Lower lobe of right lung (tissue), 2 donors: ENCODE measurements at regions not wholly inside any gene's neighbourhood (a gene's known extent, or its start where the extent isn't known, plus 50 kb on each side); places are given as distances from the start of the nearest gene placed in this dataset.

ENCODE experiments used
- ATAC-seq, 2 donors: fragments of 200-7000 bp; cut with Tn5 transposase; one replicate each; pipeline ENCODE4 v1.9.1; 2020 to 2022; ENCODE audit warnings: mild to moderate bottlenecking in 2 of 2, moderate library complexity in 2 of 2
- DNase-seq: peaks from one replicate; pipeline ENCODE4 v3.0.0-alpha.2; 2020
- H3K27ac ChIP-seq: fragments of 200-600 bp; one replicate; pipeline ENCODE4 v1.8.0; 2022
- H3K27me3 ChIP-seq: fragments of 200-600 bp; one replicate; pipeline ENCODE4 v1.8.0; 2022; ENCODE audit warnings: low read depth
- H3K36me3 ChIP-seq: fragments of 200-600 bp; one replicate; pipeline ENCODE4 v1.8.0; 2022; ENCODE audit warnings: mild to moderate bottlenecking
- H3K4me1 ChIP-seq: fragments of 200-600 bp; one replicate; pipeline ENCODE4 v1.8.0; 2022
- H3K4me3 ChIP-seq: fragments of 200-600 bp; one replicate; pipeline ENCODE4 v1.8.0; 2022; ENCODE audit warnings: mild to moderate bottlenecking
- H3K9me3 ChIP-seq: fragments of 200-600 bp; one replicate; pipeline ENCODE4 v1.8.0; 2022
- CTCF ChIP-seq: fragments of 200-600 bp; IDR thresholded peaks from one replicate; pipeline ENCODE4 v1.8.0; 2022; ENCODE audit warnings: antibody characterized with exemption, mild to moderate bottlenecking
- intact Hi-C: fragments of 100-400 bp; cut with DNase I; formaldehyde crosslinking; loops from one replicate; pipeline ENCODE4 v1.11.0; 2022
- donor health status: DM: no; HTN: yes; CAD: no; lungs with severe emphysema.

GRCh38 chr7:50962962-50963374 lies 180.3 kb upstream of the GRB10 start:
- peak; percentile 75 for DNase-seq
- H3K4me1 ChIP-seq, result peaks cover 9% of the 10 kb centered on the region
- intact Hi-C loops, result no loop called here
- peaks cover 6% of the 10 kb centered on the region for H3K9me3 ChIP-seq
- no peak overlapping the region for H3K27ac ChIP-seq
- ATAC-seq, result peak; percentile 86 to 88
- H3K4me3 ChIP-seq, result no peak overlapping the region
- H3K27me3 ChIP-seq, result no peaks in the 10 kb centered on the region
- TF ChIP-seq CTCF, result no peak
- H3K36me3 ChIP-seq, result no peaks in the 10 kb centered on the region

- Histone ChIP-seq H3K9me3 (peaks cover under 1% of the 10 kb centered on the region), H3K27me3 (no peaks in the 10 kb centered on the region), H3K27ac (no peak overlapping the region), H3K4me3 (no peak overlapping the region), H3K36me3 (no peaks in the 10 kb centered on the region), H3K4me1 (peaks cover 9% of the 10 kb centered on the region)
- ATAC-seq, result peak; percentile 16 to 22
- TF ChIP-seq CTCF, result no peak
- no peak for DNase-seq
- intact Hi-C loops, result no loop called here
These were observed 179.7 kb upstream of the GRB10 start for GRCh38 chr7:50962281-50962883.

GRCh38 chr7:50960621-50961310 lies 178.1 kb upstream of the GRB10 start:
- Histone ChIP-seq H3K27me3 (no peaks in the 10 kb centered on the region), H3K27ac (no peak overlapping the region), H3K4me3 (no peak overlapping the region), H3K36me3 (no peaks in the 10 kb centered on the region), H3K9me3 (no peaks in the 10 kb centered on the region), H3K4me1 (peaks cover 9% of the 10 kb centered on the region)
- no peak for ATAC-seq
- DNase-seq, result no peak
- intact Hi-C loops, result no loop called here
- TF ChIP-seq CTCF, result no peak

- H3K36me3 ChIP-seq, result no peaks in the 10 kb centered on the region
- no peak for DNase-seq
- no peaks in the 10 kb centered on the region for H3K9me3 ChIP-seq
- H3K4me3 ChIP-seq, result no peak overlapping the region
- intact Hi-C loops, result no loop called here
- no peaks in the 10 kb centered on the region for H3K27me3 ChIP-seq
- peaks cover 9% of the 10 kb centered on the region for H3K4me1 ChIP-seq
- TF ChIP-seq CTCF, result no peak
- ATAC-seq, result no peak
- H3K27ac ChIP-seq, result no peak overlapping the region
These were observed 177.3 kb upstream of the GRB10 start for GRCh38 chr7:50959991-50960390.

GRCh38 chr7:50959560-50959959 lies 176.9 kb upstream of the GRB10 start:
- intact Hi-C loops, result no loop called here
- ATAC-seq (no peak), DNase-seq (no peak)
- Histone ChIP-seq H3K27ac (no peak overlapping the region), H3K27me3 (no peaks in the 10 kb centered on the region), H3K4me1 (peaks cover 9% of the 10 kb centered on the region), H3K36me3 (no peaks in the 10 kb centered on the region), H3K4me3 (no peak overlapping the region), H3K9me3 (no peaks in the 10 kb centered on the region)
- TF ChIP-seq CTCF, result no peak
